NCI-H128 (cell line): ENCODE measurements at regions not wholly inside any gene's neighbourhood (a gene's known extent, or its start where the extent isn't known, plus 50 kb on each side); places are given as distances from the start of the nearest gene placed in this dataset.

ENCODE experiments used
- DNase-seq: peaks from one replicate; lab custom pipeline; 2025; ENCODE audit not compliant: unreplicated experiment; lab: John Stamatoyannopoulos, UW

- DNase-seq = no peak
Measured at GRCh38 chr4:27181693-27182092, 321.1 kb downstream of the STIM2 start.

GRCh38 chr4:27182211-27182610 lies 321.6 kb downstream of the STIM2 start:
- DNase-seq = no peak

- DNase-seq = no peak
Measured at GRCh38 chr4:27184508-27185155, 324.0 kb downstream of the STIM2 start.

GRCh38 chr4:27186710-27187109 lies 326.1 kb downstream of the STIM2 start:
- DNase-seq = no peak

GRCh38 chr4:27187786-27188185 lies 327.1 kb downstream of the STIM2 start:
- DNase-seq = no peak

- no peak for DNase-seq
Measured at GRCh38 chr4:27189683-27190082, 329.0 kb downstream of the STIM2 start.

- DNase-seq = no peak
Measured at GRCh38 chr4:27191592-27191991, 331.0 kb downstream of the STIM2 start.

GRCh38 chr4:27194599-27195176 lies 334.0 kb downstream of the STIM2 start:
- no peak for DNase-seq

- no peak for DNase-seq
Measured at GRCh38 chr4:27198246-27198645, 337.6 kb downstream of the STIM2 start.

GRCh38 chr4:27198971-27199370 lies 338.3 kb downstream of the STIM2 start:
- DNase-seq = no peak

- DNase-seq = no peak
Measured at GRCh38 chr4:27206009-27206408, 345.4 kb downstream of the STIM2 start.

GRCh38 chr4:27210956-27211355 lies 350.3 kb downstream of the STIM2 start:
- DNase-seq = no peak

GRCh38 chr4:27214010-27214409 lies 353.4 kb downstream of the STIM2 start:
- no peak for DNase-seq

- no peak for DNase-seq
Measured at GRCh38 chr4:27215220-27215826, 354.7 kb downstream of the STIM2 start.

GRCh38 chr4:27217261-27217769 lies 356.7 kb downstream of the STIM2 start:
- no peak for DNase-seq

GRCh38 chr4:27218013-27218412 lies 357.4 kb downstream of the STIM2 start:
- DNase-seq = no peak

GRCh38 chr4:27223326-27223725 lies 362.7 kb downstream of the STIM2 start:
- DNase-seq = no peak

- DNase-seq = no peak
Measured at GRCh38 chr4:27233531-27233930, 372.9 kb downstream of the STIM2 start.

- no peak for DNase-seq
Measured at GRCh38 chr4:27234306-27234899, 373.8 kb downstream of the STIM2 start.

GRCh38 chr4:27239641-27240040 lies 379.0 kb downstream of the STIM2 start:
- DNase-seq = no peak

GRCh38 chr4:27242217-27242616 lies 381.6 kb downstream of the STIM2 start:
- no peak for DNase-seq

GRCh38 chr4:27245216-27245615 lies 384.6 kb downstream of the STIM2 start:
- no peak for DNase-seq
